H9 (cell line): ENCODE measurements at regions not wholly inside any gene's neighbourhood (a gene's known extent, or its start where the extent isn't known, plus 50 kb on each side); places are given as distances from the start of the nearest gene placed in this dataset.
"Not testable (repeated sequence)": the region's sequence is repeated elsewhere in the genome, so short reads cannot be mapped to it uniquely, and the experiment has no call there.

Source experiments
- DNase-seq: peaks from one replicate; pipeline ENCODE4 v3.0.0-alpha.2; 2017
- H2AFZ ChIP-seq: one replicate; pipeline ENCODE4 v1.6.1; 2013; ENCODE audit warnings: mild to moderate bottlenecking, low read length, control low read depth, moderate library complexity
- H2AK5ac ChIP-seq: 2 replicates; pipeline ENCODE4 v1.6.1; 2013; ENCODE audit warnings: low read length, control low read depth, mixed read lengths; ENCODE audit not compliant: insufficient read length
- H2BK120ac ChIP-seq: one replicate; pipeline ENCODE4 v1.6.1; 2013; ENCODE audit warnings: low read depth, mild to moderate bottlenecking, low read length, control low read depth, inconsistent platforms; ENCODE audit not compliant: poor library complexity, severe bottlenecking
- H2BK12ac ChIP-seq: 2 replicates; pipeline ENCODE4 v1.6.1; 2013; ENCODE audit warnings: low read length, control low read depth, mixed read lengths, low read depth; ENCODE audit not compliant: insufficient read length
- H2BK15ac ChIP-seq: 2 replicates; pipeline ENCODE4 v1.6.1; 2013; ENCODE audit warnings: low read depth, low read length, control low read depth
- H2BK20ac ChIP-seq: one replicate; pipeline ENCODE4 v1.6.1; 2013; ENCODE audit warnings: low read depth, mild to moderate bottlenecking, low read length, control low read depth, inconsistent platforms; ENCODE audit not compliant: poor library complexity, severe bottlenecking
- H2BK5ac ChIP-seq: 2 replicates; pipeline ENCODE4 v1.6.1; 2013; ENCODE audit warnings: low read length, control low read depth, mixed read lengths; ENCODE audit not compliant: insufficient read length
- H3K14ac ChIP-seq: 2 replicates; pipeline ENCODE4 v1.6.1; 2013; ENCODE audit warnings: low read length, control low read depth; ENCODE audit not compliant: insufficient read depth
- H3K18ac ChIP-seq: 2 replicates; pipeline ENCODE4 v1.6.1; 2013; ENCODE audit warnings: low read depth, mild to moderate bottlenecking, mixed read lengths, low read length, control low read depth; ENCODE audit not compliant: insufficient read length
- H3K23ac ChIP-seq: 2 replicates; pipeline ENCODE4 v1.6.1; 2013; ENCODE audit warnings: low read length, control low read depth, mixed read lengths, low read depth; ENCODE audit not compliant: insufficient read length
- H3K23me2 ChIP-seq: 2 replicates; pipeline ENCODE4 v1.6.1; 2013; ENCODE audit warnings: low read depth, mild to moderate bottlenecking, mixed read lengths, low read length, control low read depth; ENCODE audit not compliant: insufficient read length, poor library complexity, severe bottlenecking
- H3K27ac ChIP-seq: 2 replicates; pipeline ENCODE4 v1.5.1; 2013; ENCODE audit warnings: low read length, control low read depth, mixed read lengths, low read depth; ENCODE audit not compliant: insufficient read length
- H3K27me3 ChIP-seq: 2 replicates; pipeline ENCODE4 v1.6.1; 2013; ENCODE audit warnings: low read length, control low read depth, inconsistent platforms; ENCODE audit not compliant: insufficient read depth
- H3K4ac ChIP-seq: 2 replicates; pipeline ENCODE4 v1.6.1; 2013; ENCODE audit warnings: low read depth, mild to moderate bottlenecking, control low read depth, inconsistent platforms, low read length, moderate library complexity
- H3K4me1 ChIP-seq: 2 replicates; pipeline ENCODE4 v1.6.1; 2013; ENCODE audit warnings: low read length, control low read depth, inconsistent platforms; ENCODE audit not compliant: insufficient read depth
- H3K4me2 ChIP-seq: 2 replicates; pipeline ENCODE4 v1.6.1; 2013; ENCODE audit warnings: low read length, control low read depth, mixed read lengths; ENCODE audit not compliant: insufficient read length, insufficient read depth
- H3K56ac ChIP-seq: 2 replicates; pipeline ENCODE4 v1.6.1; 2013; ENCODE audit warnings: low read depth, mild to moderate bottlenecking, mixed read lengths, low read length, control low read depth; ENCODE audit not compliant: insufficient read length
- H3K79me1 ChIP-seq: 2 replicates; pipeline ENCODE4 v1.6.1; 2013; ENCODE audit warnings: low read depth, mild to moderate bottlenecking, moderate library complexity, low read length, control low read depth, inconsistent platforms; ENCODE audit not compliant: insufficient read depth, poor library complexity, severe bottlenecking
- H3K79me2 ChIP-seq: 2 replicates; pipeline ENCODE4 v1.6.1; 2013; ENCODE audit warnings: low read length, control low read depth, inconsistent platforms; ENCODE audit not compliant: insufficient read depth
- H3K9ac ChIP-seq: 2 replicates; pipeline ENCODE4 v1.6.1; 2013; ENCODE audit warnings: low read length, control low read depth, mixed read lengths; ENCODE audit not compliant: insufficient read length; ENCODE audit errors: extremely low read depth
- H3K9me3 ChIP-seq: one replicate; pipeline ENCODE4 v1.6.1; 2013; ENCODE audit warnings: low read depth, low read length, inconsistent platforms; ENCODE audit not compliant: control insufficient read depth
- H3T11ph ChIP-seq: one replicate; pipeline ENCODE4 v1.6.1; 2013; ENCODE audit warnings: mild to moderate bottlenecking, low read length, control low read depth, inconsistent platforms
- H4K20me1 ChIP-seq: one replicate; pipeline ENCODE4 v1.6.1; 2013; ENCODE audit not compliant: control insufficient read depth, insufficient read length, insufficient read depth
- H4K5ac ChIP-seq: 2 replicates; pipeline ENCODE4 v1.6.1; 2013; ENCODE audit warnings: low read depth, mild to moderate bottlenecking, mixed read lengths, low read length, control low read depth; ENCODE audit not compliant: insufficient read length
- H4K8ac ChIP-seq: replicated peaks from 2 replicates; pipeline ENCODE4 v1.6.1; 2013; ENCODE audit warnings: low read length, control low read depth, mixed read lengths, low read depth; ENCODE audit not compliant: insufficient read length
- H4K91ac ChIP-seq: 2 replicates; pipeline ENCODE4 v1.6.1; 2013; ENCODE audit warnings: low read depth, mild to moderate bottlenecking, moderate library complexity, mixed read lengths, low read length, control low read depth; ENCODE audit not compliant: insufficient read length
- H3K27ac Mint-ChIP-seq, 3 experiments: 2 replicates in 2 of 3; 3 replicates in 1 of 3; pipeline ENCODE4 v1.8.0; 2020 to 2021; ENCODE audit warnings: mixed read lengths in 3 of 3, mild to moderate bottlenecking in 1 of 3, moderate library complexity in 1 of 3
- H3K27me3 Mint-ChIP-seq: 2 replicates; pipeline ENCODE4 v1.8.0; 2021; ENCODE audit warnings: low read depth, mild to moderate bottlenecking, moderate library complexity, mixed read lengths
- H3K36me3 Mint-ChIP-seq, 3 experiments: 2 replicates in 2 of 3; 3 replicates in 1 of 3; pipeline ENCODE4 v1.8.0; 2020 to 2021; ENCODE audit warnings: low read depth in 3 of 3, mixed read lengths in 3 of 3; ENCODE audit not compliant: insufficient read depth in 1 of 3
- H3K4me1 Mint-ChIP-seq, 2 experiments: 2 replicates each; pipeline ENCODE4 v1.8.0; 2020; ENCODE audit warnings: mixed read lengths in 2 of 2
- H3K4me3 Mint-ChIP-seq, 2 experiments: 2 replicates in 1 of 2; 3 replicates in 1 of 2; pipeline ENCODE4 v1.8.0; 2020 to 2021; ENCODE audit warnings: mild to moderate bottlenecking in 2 of 2, mixed read lengths in 2 of 2, moderate library complexity in 1 of 2
- H3K9me3 Mint-ChIP-seq, 2 experiments: 2 replicates in 1 of 2; 3 replicates in 1 of 2; pipeline ENCODE4 v1.8.0; 2020; ENCODE audit warnings: mild to moderate bottlenecking in 2 of 2, mixed read lengths in 2 of 2, moderate library complexity in 1 of 2
- WGBS: extraction: QIAGEN DNeasy Blood & Tissue Kit; methylation state at CpG from one replicate; pipeline ENCODE4 v1.1.7; 2013; ENCODE audit warnings: missing lambda C conversion rate, low lambda C conversion rate, mixed read lengths; ENCODE audit not compliant: insufficient read length; ENCODE audit errors: extremely low coverage; 5-methylcytosine and 5-hydroxymethylcytosine counted together

GRCh38 chr9:62737915-62738314 lies 1548.1 kb downstream of the SPATA31A7 start:
- H3K79me1 ChIP-seq, H3K9ac ChIP-seq, H3K27me3 ChIP-seq, H2BK20ac ChIP-seq, DNase-seq, H3T11ph ChIP-seq, H3K27ac Mint-ChIP-seq, H2AFZ ChIP-seq, H3K18ac ChIP-seq, H3K79me2 ChIP-seq, H3K14ac ChIP-seq, H3K36me3 Mint-ChIP-seq, H3K4me1 ChIP-seq, H3K4ac ChIP-seq, H2BK120ac ChIP-seq, H3K27me3 Mint-ChIP-seq, H2AK5ac ChIP-seq, H3K23ac ChIP-seq, H4K91ac ChIP-seq, H3K4me1 Mint-ChIP-seq, H2BK15ac ChIP-seq, H3K9me3 Mint-ChIP-seq, H3K9me3 ChIP-seq, H3K27ac ChIP-seq, H3K4me2 ChIP-seq, H4K20me1 ChIP-seq, H4K8ac ChIP-seq, H4K5ac ChIP-seq, H2BK5ac ChIP-seq, H2BK12ac ChIP-seq, H3K23me2 ChIP-seq, H3K56ac ChIP-seq: not testable (repeated sequence)
- peak overlapping the region; percentile 22 to 67; a peak in 3 of 5 replicates for H3K4me3 Mint-ChIP-seq
- WGBS: no CpG with 5 or more reads among the region's 24 CpGs

GRCh38 chr9:62745774-62746529 lies 1556.1 kb downstream of the SPATA31A7 start:
- H2AK5ac ChIP-seq, H3K14ac ChIP-seq, H3K27ac Mint-ChIP-seq, H3K4me1 Mint-ChIP-seq, H2BK20ac ChIP-seq, H3K9me3 Mint-ChIP-seq, H2AFZ ChIP-seq, H3K27me3 Mint-ChIP-seq, H2BK15ac ChIP-seq, H3K56ac ChIP-seq, H3K18ac ChIP-seq, DNase-seq, H4K8ac ChIP-seq, H3K79me1 ChIP-seq, H3K79me2 ChIP-seq, H3K4me2 ChIP-seq, H4K5ac ChIP-seq, H3K27ac ChIP-seq, H4K20me1 ChIP-seq, H3K23ac ChIP-seq, H3T11ph ChIP-seq, H3K9me3 ChIP-seq, H3K4me3 Mint-ChIP-seq, H3K9ac ChIP-seq, H3K4ac ChIP-seq, H3K36me3 Mint-ChIP-seq, H3K4me1 ChIP-seq, H3K27me3 ChIP-seq, H4K91ac ChIP-seq, H2BK12ac ChIP-seq, H3K23me2 ChIP-seq, H2BK5ac ChIP-seq, H2BK120ac ChIP-seq: not testable (repeated sequence)
- WGBS: no CpG with 5 or more reads among the region's 7 CpGs
